IMR-90 (cell line): ENCODE measurements at regions not wholly inside any gene's neighbourhood (a gene's known extent, or its start where the extent isn't known, plus 50 kb on each side); places are given as distances from the start of the nearest gene placed in this dataset.

Experiments used
- FOS ChIP-seq: fragments of 150-350 bp; IDR thresholded peaks from 2 replicates; pipeline ENCODE4 v1.6.1; 2016; ENCODE audit warnings: low read depth, low read length
- MAFK ChIP-seq: IDR thresholded peaks from 2 replicates; pipeline ENCODE4 v1.6.1; 2012; ENCODE audit warnings: low read depth, low read length, improper control_type of control experiment
- POLR2A ChIP-seq: IDR thresholded peaks from 2 replicates; pipeline ENCODE4 v1.6.1; 2012; ENCODE audit warnings: mild to moderate bottlenecking, low read depth, low read length
- RCOR1 ChIP-seq: IDR thresholded peaks from 2 replicates; pipeline ENCODE4 v1.6.1; 2012; ENCODE audit warnings: mild to moderate bottlenecking, low read length, improper control_type of control experiment; ENCODE audit not compliant: insufficient replicate concordance
- SMC3 ChIP-seq: fragments of 150-350 bp; IDR thresholded peaks from 2 replicates; pipeline ENCODE4 v1.6.1; 2016; ENCODE audit warnings: low read depth, mild to moderate bottlenecking, antibody characterized with exemption, low read length, moderate library complexity
- TF ChIP-seq, protein P1 (sequence below): conservative IDR thresholded peaks from 2 replicates; pipeline ENCODE4 v1.5.1; 2012; ENCODE audit warnings: mild to moderate bottlenecking, low read depth, low read length, improper control_type of control experiment

DNA sequence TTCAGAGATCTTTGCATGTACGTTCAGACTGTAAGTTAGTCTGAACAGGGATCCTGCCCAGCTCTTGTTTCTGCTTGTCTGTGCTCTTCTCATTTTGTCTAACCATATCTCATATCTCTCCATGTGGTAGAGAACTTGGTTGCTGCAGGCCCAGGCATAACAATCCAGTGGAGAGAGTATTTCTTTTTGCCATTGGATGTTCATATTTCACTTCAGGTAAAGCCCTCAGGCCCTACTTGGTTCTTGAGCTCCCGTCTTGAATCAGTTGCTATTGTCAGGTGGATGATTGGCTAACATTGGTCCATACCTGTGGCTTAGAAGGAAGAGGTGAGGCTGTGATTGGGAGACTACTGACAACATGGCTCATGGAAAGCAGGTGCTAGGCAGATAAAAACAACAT is 357.7 kb upstream of the FLRT2 start:
- no peak for TF ChIP-seq POLR2A
- TF ChIP-seq, protein P1, sequence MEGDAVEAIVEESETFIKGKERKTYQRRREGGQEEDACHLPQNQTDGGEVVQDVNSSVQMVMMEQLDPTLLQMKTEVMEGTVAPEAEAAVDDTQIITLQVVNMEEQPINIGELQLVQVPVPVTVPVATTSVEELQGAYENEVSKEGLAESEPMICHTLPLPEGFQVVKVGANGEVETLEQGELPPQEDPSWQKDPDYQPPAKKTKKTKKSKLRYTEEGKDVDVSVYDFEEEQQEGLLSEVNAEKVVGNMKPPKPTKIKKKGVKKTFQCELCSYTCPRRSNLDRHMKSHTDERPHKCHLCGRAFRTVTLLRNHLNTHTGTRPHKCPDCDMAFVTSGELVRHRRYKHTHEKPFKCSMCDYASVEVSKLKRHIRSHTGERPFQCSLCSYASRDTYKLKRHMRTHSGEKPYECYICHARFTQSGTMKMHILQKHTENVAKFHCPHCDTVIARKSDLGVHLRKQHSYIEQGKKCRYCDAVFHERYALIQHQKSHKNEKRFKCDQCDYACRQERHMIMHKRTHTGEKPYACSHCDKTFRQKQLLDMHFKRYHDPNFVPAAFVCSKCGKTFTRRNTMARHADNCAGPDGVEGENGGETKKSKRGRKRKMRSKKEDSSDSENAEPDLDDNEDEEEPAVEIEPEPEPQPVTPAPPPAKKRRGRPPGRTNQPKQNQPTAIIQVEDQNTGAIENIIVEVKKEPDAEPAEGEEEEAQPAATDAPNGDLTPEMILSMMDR = no peak
- TF ChIP-seq SMC3 = no peak
- no peak for TF ChIP-seq RCOR1
- no peak for TF ChIP-seq FOS
- no peak for TF ChIP-seq MAFK
